Kidney epithelial cell (primary cell): ENCODE measurements at regions not wholly inside any gene's neighbourhood (a gene's known extent, or its start where the extent isn't known, plus 50 kb on each side); places are given as distances from the start of the nearest gene placed in this dataset.

Experiments
- DNase-seq: peaks from one replicate; pipeline ENCODE4 v3.0.0-alpha.2; 2010; ENCODE audit warnings: low read depth
- H3K27me3 ChIP-seq: 2 replicates; pipeline ENCODE4 v1.6.0; 2011; ENCODE audit warnings: low read length; ENCODE audit not compliant: control insufficient read depth, insufficient read depth
- H3K36me3 ChIP-seq: 2 replicates; pipeline ENCODE4 v1.5.1; 2011; ENCODE audit warnings: low read length; ENCODE audit not compliant: control insufficient read depth, insufficient read depth
- H3K4me3 ChIP-seq: 2 replicates; pipeline ENCODE4 v1.5.1; 2011; ENCODE audit warnings: low read depth, mild to moderate bottlenecking, control low read depth, low read length
- CTCF ChIP-seq: IDR thresholded peaks from 2 replicates; pipeline ENCODE4 v1.5.1; 2011; ENCODE audit warnings: mild to moderate bottlenecking, moderate library complexity, low read length, control low read depth, inconsistent platforms; ENCODE audit not compliant: insufficient read depth, poor library complexity, severe bottlenecking

GRCh38 chr2:128868686-128869551 is 550.3 kb upstream of the HS6ST1 start:
- no peak overlapping the region for H3K4me3 ChIP-seq
- no peak for TF ChIP-seq CTCF
- H3K36me3 ChIP-seq, result no peaks in the 10 kb centered on the region
- DNase-seq, result no peak
- no peaks in the 10 kb centered on the region for H3K27me3 ChIP-seq

DNA sequence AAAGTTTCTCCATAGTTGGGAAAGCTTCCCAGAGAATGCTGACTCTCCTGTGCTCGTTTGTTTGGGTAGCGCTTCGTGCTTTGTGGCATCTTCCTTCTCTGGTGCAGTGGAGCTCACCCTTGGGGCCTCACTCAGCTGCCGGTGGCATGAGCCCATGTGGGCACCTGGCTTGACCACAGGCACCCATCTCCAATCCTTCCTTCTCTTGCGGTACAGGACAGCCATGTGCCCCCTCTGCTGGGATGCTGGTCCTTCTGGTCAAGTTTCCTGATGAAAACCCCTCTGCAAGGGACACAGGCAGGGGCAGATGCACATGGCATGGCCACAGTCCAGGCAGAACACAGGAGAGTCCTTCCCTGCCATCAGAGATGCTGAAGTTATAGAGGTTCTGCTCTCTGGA is 555.9 kb upstream of the HS6ST1 start:
- TF ChIP-seq CTCF, result no peak

DNA sequence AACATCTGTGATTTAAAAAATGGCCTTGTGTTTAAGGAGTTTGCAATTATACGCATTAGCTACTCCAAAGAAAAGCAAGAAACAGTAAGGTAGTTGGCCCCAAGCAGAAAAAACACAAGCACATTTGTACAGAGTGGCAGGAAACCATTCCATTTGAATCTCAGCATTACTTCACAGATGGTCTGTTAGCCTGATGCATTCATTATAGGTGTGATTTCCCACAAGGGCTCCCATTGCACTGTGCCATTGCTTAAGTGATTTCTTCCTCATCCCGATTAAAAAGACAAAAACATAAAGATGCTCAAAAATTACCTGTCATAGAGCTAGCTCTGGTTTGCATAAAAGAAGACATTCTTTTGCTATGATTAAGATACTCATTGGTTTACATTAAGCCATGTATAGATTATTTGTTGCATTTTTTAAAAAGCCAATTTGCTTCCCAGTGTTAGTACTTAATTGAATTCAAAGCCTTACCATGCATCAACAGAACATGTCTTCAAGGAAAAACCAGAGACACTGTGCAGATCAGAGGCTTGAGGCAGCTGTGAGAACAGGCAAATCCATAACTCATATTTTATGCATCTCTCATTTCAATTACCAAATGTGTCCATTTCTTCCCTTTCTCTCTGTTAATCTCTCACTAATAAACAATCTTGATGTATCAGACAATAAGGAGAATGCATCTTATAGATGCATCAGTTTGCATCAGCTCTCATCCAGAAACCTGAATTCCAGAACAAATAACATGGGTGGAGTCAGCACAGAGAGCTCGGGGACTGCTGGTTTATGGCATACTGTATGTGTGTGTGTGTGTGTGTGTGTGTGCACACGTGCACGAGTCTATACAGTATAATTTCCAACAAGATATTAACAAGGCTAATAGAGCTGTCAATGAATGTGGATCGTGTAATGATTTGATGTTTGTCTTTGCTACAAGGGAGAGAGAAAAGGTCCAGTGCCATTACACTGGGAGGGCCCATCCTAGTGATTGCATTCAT is 558.6 kb upstream of the HS6ST1 start:
- no peak for DNase-seq

More for the DNA sequence above, 555.9 kb upstream of the HS6ST1 start:
- Histone ChIP-seq H3K27me3 (no peaks in the 10 kb centered on the region), H3K36me3 (no peaks in the 10 kb centered on the region), H3K4me3 (no peak overlapping the region)
- DNase-seq, result no peak

DNA sequence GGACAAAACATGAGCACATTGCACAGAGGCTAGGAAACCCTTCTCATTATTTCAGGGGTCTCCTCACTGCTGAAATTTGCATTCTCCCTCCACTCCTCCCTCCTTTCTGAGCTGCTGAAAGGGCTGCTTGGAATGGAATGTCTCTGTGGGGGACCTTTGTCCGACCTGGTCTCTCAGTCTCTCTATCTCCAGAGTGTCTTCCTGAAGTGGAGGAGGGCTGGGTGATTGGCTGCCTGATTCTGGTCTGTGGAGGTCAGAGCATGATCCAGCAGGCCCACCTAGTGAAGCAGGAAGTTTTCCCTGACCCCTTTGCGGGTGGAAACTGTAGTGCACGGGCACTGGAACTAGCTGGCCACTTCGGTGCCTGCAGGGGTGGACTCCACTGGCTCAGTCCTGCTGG is 560.5 kb upstream of the HS6ST1 start:
- H3K4me3 ChIP-seq, result no peak overlapping the region
- no peak for TF ChIP-seq CTCF
- H3K36me3 ChIP-seq, result no peaks in the 10 kb centered on the region
- no peaks in the 10 kb centered on the region for H3K27me3 ChIP-seq
- no peak for DNase-seq

More for the DNA sequence above, 558.6 kb upstream of the HS6ST1 start:
- Histone ChIP-seq H3K4me3 (no peak overlapping the region), H3K36me3 (no peaks in the 10 kb centered on the region), H3K27me3 (no peaks in the 10 kb centered on the region)
- TF ChIP-seq CTCF, result no peak

DNA sequence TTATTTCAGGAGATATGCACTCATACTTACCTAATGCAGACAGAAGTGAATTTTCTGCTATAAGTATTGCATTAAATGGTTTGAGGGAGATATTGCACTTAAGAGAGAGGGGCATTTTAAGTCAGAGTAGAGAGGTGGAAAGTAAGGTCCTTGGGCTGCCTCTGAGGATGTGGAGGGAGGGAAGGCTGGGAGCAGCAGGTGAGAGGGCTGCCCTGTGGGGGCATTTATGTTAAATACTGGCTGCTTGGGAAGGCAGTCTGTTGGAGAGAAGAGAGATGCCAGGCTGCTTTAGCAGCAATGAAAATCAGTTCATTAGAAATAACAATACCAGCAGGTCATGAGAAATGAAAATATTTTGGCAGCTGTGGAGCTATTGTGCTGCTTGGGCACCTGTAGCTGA is 576.2 kb upstream of the HS6ST1 start:
- Histone ChIP-seq H3K27me3 (no peaks in the 10 kb centered on the region), H3K36me3 (no peaks in the 10 kb centered on the region), H3K4me3 (no peak overlapping the region)
- no peak for DNase-seq
- TF ChIP-seq CTCF, result no peak
